Fibroblast of gingiva (primary cell): ENCODE measurements at regions not wholly inside any gene's neighbourhood (a gene's known extent, or its start where the extent isn't known, plus 50 kb on each side); places are given as distances from the start of the nearest gene placed in this dataset.

ENCODE experiments used
- DNase-seq: peaks from one replicate; pipeline ENCODE4 v3.0.0-alpha.2; 2011; ENCODE audit warnings: low read depth

DNA sequence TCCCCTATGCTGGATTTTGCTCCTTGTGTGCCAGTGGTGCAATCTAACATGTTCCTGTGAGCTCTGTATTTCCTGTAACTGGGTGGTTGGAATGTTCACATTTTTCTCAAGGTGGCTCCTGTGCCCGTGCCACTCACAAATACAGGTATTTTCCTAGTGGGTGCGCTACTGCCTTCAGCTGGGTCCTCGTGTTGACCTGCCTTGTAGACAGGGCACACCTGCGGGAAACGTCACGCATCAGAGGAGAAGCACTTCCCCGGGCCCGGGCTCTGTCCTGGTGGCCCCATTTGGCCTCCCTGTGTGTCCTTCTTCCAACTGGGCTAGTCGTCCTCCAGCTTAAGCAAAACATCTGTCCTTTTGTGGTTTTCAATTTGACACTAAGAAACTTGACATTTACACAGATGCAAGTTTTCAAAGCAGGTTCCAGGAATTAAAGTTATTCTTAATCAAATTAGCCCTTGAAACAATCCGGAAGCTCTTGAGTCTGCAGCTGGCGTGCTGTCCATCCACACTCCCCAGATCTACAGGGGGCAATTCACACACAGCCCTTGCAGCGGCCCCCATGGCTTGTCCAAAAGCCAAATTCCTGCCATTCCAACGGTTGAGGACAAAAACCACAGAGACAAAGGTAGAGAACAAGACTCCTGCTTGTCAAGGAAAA is 275.1 kb downstream of the CDC5L start:
- DNase-seq, result peak; percentile 64

GRCh38 chr6:44663860-44664634 is 276.5 kb downstream of the CDC5L start:
- DNase-seq, result no peak

DNA sequence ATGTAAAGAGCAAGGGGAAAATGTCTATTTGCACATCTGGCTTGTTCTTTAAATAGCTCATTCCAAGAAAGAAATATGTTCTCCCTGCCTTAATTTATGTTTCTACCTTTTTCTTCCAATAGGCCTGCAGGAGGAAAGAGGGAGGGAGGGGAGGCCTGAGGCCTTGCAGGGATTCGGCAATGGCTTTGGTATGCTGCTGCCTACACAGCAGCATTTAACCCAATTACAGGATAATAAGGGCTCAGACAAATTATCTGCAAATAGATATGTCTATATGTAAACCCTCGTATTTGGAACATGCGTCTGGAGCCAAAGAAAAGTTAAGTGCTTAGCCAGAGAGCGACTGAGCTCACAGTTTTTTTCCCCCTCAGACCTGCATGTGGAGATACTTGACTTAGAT is 277.2 kb downstream of the CDC5L start:
- no peak for DNase-seq

GRCh38 chr6:44665143-44665542 is 277.6 kb downstream of the CDC5L start:
- no peak for DNase-seq

DNA sequence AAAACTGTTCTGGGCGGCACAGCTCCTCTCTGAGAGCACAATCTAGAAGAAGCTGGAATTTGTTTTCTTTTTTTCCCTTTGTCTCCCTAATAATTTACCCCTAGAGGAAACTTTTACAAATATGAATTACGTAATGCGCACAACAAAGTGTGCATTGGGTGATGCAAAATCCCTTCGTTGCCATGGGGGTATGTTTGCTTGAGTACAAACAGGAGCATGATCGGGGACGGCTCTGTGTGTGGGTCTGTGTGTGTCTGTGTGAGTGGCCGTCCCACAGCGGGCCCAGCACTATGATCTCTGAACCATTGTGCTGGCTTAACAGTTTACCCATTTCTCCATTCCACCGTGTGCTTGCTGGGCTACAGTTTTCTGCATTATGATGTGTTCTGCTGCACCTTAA is 278.2 kb downstream of the CDC5L start:
- DNase-seq, result peak; percentile 20

GRCh38 chr6:44666324-44666723 is 278.8 kb downstream of the CDC5L start:
- no peak for DNase-seq

- DNase-seq, result peak; percentile 86
These were observed 279.7 kb downstream of the CDC5L start for GRCh38 chr6:44667226-44667625.

GRCh38 chr6:44667668-44668390 is 280.3 kb downstream of the CDC5L start:
- DNase-seq, result no peak

DNA sequence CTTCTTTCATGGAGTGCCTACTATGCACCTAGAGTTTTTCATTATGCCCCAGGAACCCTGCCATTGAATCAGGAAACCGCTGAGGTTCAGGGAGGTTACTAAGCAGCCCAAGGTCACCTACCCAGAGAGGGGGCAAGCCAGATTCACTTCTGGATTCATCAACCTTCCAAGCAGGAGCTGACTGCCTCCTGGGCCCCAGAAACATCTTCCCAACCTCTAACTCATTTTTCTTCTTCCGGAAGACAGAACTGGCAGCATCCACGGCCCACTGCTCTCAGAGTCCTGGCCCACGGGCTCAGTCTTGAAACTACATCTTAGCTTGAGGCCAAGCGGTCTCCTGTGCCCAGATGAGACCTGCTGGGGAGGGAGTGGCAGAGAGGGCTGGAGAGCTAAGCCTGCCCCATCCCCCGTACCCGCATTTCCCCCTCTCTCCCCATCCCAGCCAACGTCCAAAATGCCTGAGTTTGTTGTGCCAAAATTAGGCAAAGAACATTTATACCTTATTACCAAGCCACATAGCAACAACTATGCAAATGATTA is 281.0 kb downstream of the CDC5L start:
- DNase-seq, result no peak

GRCh38 chr6:44668976-44669934 is 281.7 kb downstream of the CDC5L start:
- DNase-seq, result no peak

DNA sequence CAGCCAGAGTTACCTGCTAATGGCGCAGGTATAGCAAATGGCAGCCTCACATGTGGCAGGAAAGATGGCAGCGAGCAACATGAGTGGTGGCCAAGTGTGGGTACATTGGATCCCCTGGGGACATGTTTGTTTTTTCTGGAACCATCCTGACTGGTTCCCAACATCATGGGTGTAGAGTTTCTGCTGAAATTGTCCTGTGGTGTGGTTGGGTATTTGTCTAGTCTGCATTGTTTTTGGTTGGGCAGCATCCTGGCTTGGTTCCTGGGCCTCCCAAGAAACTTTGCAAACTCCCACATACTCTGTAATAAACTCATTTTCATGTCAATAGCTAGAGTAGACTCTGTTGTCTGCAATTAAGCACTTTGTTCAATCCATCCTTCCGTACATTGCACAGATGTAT is 282.6 kb downstream of the CDC5L start:
- DNase-seq, result peak; percentile 36

DNA sequence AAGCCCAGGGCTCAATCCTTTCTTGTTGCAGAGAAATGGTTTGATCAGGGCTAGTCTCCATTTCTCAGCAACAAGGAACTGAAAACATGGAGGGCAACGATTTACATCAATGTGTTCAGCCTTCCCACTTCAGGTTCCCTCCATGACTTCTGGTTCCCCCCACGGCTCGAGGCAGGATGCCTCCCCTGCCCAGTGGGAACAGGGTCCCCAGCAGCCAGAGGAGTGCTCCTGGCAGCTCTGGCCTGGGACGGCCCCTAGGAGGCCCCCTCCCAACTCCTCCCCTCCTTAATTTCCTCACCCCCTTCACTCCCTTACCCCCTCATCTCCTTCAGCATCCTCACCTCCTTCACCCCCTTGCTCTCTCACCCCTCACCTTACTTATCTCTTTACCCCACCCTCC is 283.8 kb downstream of the CDC5L start:
- no peak for DNase-seq

DNA sequence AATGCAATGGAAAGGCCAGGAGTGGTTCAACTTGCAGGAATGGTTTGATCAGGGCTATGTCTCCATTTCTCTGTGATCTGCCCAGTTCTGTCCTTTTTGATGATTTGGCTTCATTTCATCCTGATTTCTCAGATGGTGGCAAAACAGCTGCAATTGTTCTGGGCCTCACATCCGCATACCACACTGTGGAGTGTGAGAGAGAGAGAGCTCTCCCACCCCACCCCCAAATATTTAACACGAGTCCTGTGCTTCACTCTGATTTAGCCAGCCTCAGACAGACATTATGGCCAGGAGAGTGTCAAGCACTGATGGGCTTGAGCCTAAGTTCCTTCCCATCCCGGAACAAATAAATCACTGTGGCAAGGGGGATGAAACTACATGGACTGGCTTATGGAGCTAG is 284.6 kb downstream of the CDC5L start:
- DNase-seq, result no peak

DNA sequence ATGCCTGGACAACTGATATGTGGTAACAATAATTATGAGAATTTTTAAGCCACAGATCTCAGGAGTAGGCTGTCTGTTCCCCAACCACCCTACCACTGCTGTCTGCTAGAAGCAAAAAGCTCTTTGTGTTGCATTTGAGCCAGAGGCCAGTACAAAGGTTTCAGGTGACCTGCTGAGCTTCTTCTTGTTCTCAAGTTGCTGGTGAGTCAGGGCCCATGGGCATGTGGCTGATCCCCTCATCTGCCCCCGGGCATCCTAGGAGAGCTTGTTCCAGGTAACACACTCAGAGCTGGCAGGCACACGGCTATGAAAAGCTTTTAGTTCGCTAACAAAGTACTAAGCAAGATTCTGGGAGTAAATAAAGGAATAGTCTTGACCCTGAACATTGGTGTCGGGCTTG is 285.3 kb downstream of the CDC5L start:
- no peak for DNase-seq

DNA sequence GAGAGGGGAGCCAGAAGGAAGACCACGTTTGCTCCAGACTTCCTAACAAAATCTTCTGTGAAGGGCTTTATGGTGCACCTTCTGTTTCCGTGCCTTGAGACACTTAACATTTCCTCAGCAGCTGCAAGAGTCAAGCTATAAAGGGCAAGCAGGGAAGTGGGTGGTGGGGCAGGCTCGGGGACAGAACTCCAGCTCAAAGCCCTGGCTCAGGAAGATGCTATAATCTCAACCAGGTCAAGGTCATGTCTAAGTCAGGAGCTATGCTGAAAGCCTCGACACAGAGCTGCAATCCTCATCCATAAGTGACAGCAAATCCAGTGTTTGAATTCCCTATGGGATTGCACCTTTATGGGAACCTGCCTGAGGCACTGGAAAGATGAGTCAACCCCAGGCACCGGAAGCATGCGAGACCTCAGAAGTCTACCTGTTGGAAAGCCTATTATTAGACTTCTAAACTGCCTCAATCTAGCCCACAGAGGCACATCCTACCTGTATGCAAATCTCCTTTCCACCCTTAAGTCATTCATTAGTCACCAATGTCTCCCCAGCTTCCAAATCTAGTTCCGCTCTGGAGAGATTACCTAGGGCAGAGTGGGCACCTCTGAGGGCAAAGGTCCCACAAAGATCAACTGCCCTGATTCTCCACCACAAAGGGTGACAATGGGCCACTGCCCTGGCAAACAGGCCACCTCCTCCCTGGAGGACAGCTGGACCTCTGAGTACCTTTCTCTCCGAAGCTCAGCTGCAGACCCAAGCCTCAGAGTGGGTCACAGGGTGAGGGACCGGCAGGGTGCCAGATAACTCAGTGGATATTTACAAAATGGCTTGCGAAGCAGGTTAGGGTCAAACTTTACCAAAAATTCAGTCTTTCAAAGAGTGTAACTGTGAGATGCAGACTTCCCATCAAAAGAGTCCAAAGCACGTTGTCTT is 287.0 kb downstream of the CDC5L start:
- no peak for DNase-seq

DNA sequence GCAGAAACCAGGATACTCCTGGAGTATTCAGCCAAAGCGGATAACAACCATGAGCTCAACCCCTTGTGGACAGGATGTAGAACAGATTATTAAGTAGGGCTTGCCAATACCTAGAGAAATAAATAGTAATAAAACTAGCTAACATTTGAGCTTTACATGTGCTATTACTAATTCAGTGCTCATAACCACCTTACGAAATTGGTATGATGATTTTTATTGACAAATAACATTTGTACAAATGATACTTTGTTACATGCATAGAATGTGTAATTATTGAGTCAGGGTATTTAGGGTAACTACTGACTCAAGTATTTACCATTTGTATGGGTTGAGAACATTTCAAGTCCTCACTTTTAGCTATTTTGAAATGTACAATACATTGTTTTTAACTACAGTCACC is 287.9 kb downstream of the CDC5L start:
- DNase-seq, result no peak

- no peak for DNase-seq
These were observed 288.8 kb downstream of the CDC5L start for GRCh38 chr6:44676246-44676790.

- DNase-seq, result no peak
These were observed 289.4 kb downstream of the CDC5L start for GRCh38 chr6:44676826-44677433.

DNA sequence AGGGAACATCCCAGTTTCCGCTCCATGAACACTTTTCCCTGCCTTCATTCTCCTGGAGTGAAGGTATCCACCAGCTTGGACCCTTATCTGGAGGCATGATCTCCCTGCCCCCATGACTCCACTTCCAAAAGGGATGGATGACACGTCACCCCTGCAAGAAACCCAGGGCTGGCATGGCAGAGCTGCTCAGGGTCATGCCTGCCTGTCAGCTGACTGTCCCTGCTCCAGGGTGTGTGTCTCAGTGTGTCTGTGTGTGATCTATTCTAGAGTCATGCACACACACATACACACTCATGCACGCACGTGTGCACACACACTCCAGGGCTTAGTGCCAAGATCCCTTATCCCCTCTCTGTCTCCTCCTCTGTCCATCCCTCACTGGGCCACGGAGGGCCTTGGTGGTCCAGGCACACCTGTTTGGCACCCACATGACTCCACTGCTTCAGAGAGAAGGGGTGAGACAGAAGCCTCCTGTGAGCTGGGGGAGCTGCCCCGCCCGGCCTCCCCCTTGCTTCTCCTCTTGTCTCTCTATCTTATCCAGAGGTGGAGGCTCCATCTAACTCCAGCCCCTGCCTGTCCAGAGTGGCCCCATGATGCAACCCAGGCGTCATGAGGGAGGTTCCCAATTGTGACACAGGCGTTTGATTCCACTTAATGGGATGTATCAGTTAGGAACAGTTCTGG is 290.9 kb downstream of the CDC5L start:
- DNase-seq, result no peak
